ENCODE measurements at regions not wholly inside any gene's neighbourhood (a gene's known extent, or its start where the extent isn't known, plus 50 kb on each side); places are given as distances from the start of the nearest gene placed in this dataset.
A peak's percentile ranks its signal among the peaks of the same experiment; 100 is the strongest.

GRCh38 chr1:229089586-229090208 is 181.2 kb upstream of the RAB4A start:
- intact Hi-C loops (cut with DNase I, micrococcal nuclease): no loop called here
- ATAC-seq (no peak), DNase-seq (no peak)
- H3K9me3 ChIP-seq: no peaks in the 10 kb centered on the region
- no peaks in the 10 kb centered on the region for H3K36me3 ChIP-seq (ENCODE audit: low read depth)
- peaks cover 9% of the 10 kb centered on the region for H3K4me1 ChIP-seq (ENCODE audit: low read depth)
- no peak overlapping the region for H3K4me3 ChIP-seq
- TF ChIP-seq CTCF (IDR thresholded peaks at IDR 0.05): no peak

- intact Hi-C loops (cut with DNase I, micrococcal nuclease): no loop called here
- DNase-seq (no peak), ATAC-seq (no peak)
- H3K9me3 ChIP-seq: no peaks in the 10 kb centered on the region
- H3K4me1 ChIP-seq (ENCODE audit: low read depth): peaks cover 9% of the 10 kb centered on the region
- no peak overlapping the region for H3K4me3 ChIP-seq
- no peak for TF ChIP-seq CTCF (IDR thresholded peaks at IDR 0.05)
- no peaks in the 10 kb centered on the region for H3K36me3 ChIP-seq (ENCODE audit: low read depth)
Observed at GRCh38 chr1:229091721-229092136, 179.2 kb upstream of the RAB4A start.

DNA sequence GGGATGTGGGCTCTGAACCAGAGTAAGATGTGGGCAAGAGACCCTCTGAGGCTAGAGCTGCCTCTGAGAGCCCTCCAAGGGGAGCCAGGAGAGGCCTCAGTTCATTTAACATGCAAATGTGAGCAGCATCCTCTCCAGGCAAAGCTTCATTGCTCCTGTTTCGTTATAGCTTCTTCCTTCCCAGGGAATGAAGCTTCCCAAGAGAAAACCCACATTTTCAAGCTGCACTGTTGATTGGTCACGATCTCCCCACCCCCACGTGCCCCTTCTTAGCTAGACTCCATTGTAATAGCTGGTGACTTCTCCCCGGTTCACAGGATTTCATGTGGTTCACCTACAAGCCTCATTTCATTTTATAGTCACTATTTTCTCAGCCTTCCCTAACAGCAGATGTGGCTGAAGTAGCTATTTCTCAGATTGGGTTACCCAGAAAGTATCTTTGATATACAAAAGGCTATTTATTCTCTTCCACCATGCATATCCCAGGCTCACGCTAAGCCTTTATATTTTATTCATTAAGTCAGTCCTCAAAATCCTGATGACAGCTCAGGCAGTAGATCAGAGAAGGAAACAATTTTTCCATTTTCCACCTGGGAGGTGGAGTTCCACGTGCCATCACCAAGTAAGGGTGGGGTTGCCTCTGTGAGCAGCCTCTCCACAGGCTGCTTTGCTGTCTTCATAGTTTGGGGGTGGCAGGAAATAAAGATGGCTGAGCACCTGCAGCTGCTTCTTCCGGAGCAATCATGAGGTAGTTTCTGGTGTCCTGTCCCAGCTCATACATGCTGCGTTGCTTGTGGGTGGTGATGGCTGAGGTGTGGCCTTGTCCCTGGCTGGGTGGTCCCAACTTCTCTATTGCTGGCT is 178.3 kb upstream of the RAB4A start:
- peak; percentile 12 for ATAC-seq
- intact Hi-C loops (cut with DNase I, micrococcal nuclease): no loop called here
- DNase-seq: no peak
- TF ChIP-seq CTCF (IDR thresholded peaks at IDR 0.05): no peak
- Histone ChIP-seq H3K4me3 (no peak overlapping the region), H3K36me3 (ENCODE audit: low read depth) (no peaks in the 10 kb centered on the region), H3K9me3 (no peaks in the 10 kb centered on the region), H3K4me1 (ENCODE audit: low read depth) (peaks cover 9% of the 10 kb centered on the region)

GRCh38 chr1:229093238-229093540 is 177.7 kb upstream of the RAB4A start:
- no peak for DNase-seq
- peaks cover 9% of the 10 kb centered on the region for H3K4me1 ChIP-seq (ENCODE audit: low read depth)

DNA sequence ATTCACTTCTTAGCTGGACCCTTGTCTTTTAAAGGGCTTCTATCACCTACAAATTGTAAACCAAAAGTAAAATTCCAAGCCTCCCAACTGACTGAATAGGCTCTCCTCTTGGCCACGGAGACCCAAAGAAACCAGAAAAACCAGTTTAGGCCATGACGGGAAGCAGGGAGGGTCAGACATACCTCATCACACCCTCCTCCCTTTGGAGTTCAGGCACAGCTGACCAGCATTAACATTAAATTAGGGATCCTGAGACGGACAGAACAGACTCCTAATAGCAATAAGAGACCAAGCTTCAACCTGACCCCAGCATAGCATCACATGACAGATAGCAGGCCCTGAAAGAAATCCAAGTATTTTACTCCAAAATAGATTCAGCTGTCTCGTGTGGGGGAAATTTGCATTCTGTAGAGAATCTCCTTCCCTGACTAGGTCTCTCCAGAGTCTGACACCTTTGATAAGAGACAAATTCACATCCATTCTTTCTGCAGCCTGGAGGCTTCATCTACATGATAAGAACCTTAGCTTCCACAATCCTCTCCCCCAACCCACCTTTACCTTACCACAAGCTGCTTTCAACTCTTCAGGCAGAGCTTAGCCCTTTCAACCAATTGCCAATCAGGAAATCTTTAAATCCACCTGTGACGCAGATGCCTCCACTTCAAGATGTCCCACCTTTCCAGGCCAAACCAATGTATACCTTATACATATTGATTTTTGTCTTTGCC is 177.1 kb upstream of the RAB4A start:
- peak; percentile 95 for ATAC-seq
- intact Hi-C loops (cut with DNase I, micrococcal nuclease): no loop called here

More at GRCh38 chr1:229093238-229093540, 177.7 kb upstream of the RAB4A start:
- H3K9me3 ChIP-seq: no peaks in the 10 kb centered on the region
- no peaks in the 10 kb centered on the region for H3K36me3 ChIP-seq (ENCODE audit: low read depth)
- no peak for ATAC-seq
- intact Hi-C loops (cut with DNase I, micrococcal nuclease): no loop called here
- no peak overlapping the region for H3K4me3 ChIP-seq
- TF ChIP-seq CTCF (IDR thresholded peaks at IDR 0.05): no peak

More for the DNA sequence above, 177.1 kb upstream of the RAB4A start:
- peaks cover 9% of the 10 kb centered on the region for H3K4me1 ChIP-seq (ENCODE audit: low read depth)
- H3K4me3 ChIP-seq: no peak overlapping the region
- no peak for TF ChIP-seq CTCF (IDR thresholded peaks at IDR 0.05)
- no peaks in the 10 kb centered on the region for H3K36me3 ChIP-seq (ENCODE audit: low read depth)
- DNase-seq: peak in 1 of 3 donors; percentile 84
- no peaks in the 10 kb centered on the region for H3K9me3 ChIP-seq

All from mucosa of descending colon (tissue), 3 donors.